CD4-positive, alpha-beta T cell (primary cell): ENCODE measurements at regions not wholly inside any gene's neighbourhood (a gene's known extent, or its start where the extent isn't known, plus 50 kb on each side); places are given as distances from the start of the nearest gene placed in this dataset.

ENCODE experiments used
- ATAC-seq: fragments of 200-7000 bp; cut with Tn5 transposase; one replicate; pipeline ENCODE4 v1.10.0; 2022; ENCODE audit warnings: mild to moderate bottlenecking; ENCODE audit not compliant: poor library complexity
- CTCF ChIA-PET: fragments of 350-600 bp; sonication (Branson Sonifier 250); formaldehyde crosslinking; loops from one replicate; lab custom pipeline; 2021; ENCODE audit warnings: antibody characterized with exemption, inconsistent platforms; lab: Charles Lee
- POLR2A ChIA-PET: fragments of 350-600 bp; sonication (Branson Sonifier 250); formaldehyde crosslinking; loops from one replicate; lab custom pipeline; 2021; ENCODE audit warnings: antibody characterized with exemption, inconsistent platforms; lab: Charles Lee
- DNase-seq, 14 experiments: peaks; one replicate each; pipeline ENCODE4 v3.0.0-alpha.2; 2013 to 2020; ENCODE audit warnings: mixed read lengths in 2 of 14
- H3K27ac ChIP-seq, 2 donors: one replicate each; pipeline versions ENCODE4 v1.5.1 to v1.7.0; 2013; ENCODE audit warnings: low read length in 2 of 2, low read depth in 1 of 2, mild to moderate bottlenecking in 1 of 2
- H3K27me3 ChIP-seq, 2 experiments: 1 replicate in 1 of 2; 2 replicates in 1 of 2; pipeline versions ENCODE4 v1.6.1 to v1.7.0; 2013; ENCODE audit warnings: low read length in 2 of 2, control low read depth in 1 of 2, mild to moderate bottlenecking in 1 of 2, moderate library complexity in 1 of 2; ENCODE audit not compliant: insufficient read depth in 2 of 2, control insufficient read depth in 1 of 2
- H3K36me3 ChIP-seq: one replicate; pipeline ENCODE4 v1.6.1; 2013; ENCODE audit warnings: low read length, control low read depth; ENCODE audit not compliant: insufficient read depth
- H3K4me1 ChIP-seq: one replicate; pipeline ENCODE4 v1.6.1; 2013; ENCODE audit warnings: low read length, control low read depth; ENCODE audit not compliant: insufficient read depth
- H3K4me3 ChIP-seq: one replicate; pipeline ENCODE4 v1.5.1; 2013; ENCODE audit warnings: mild to moderate bottlenecking, low read length, moderate library complexity
- H3K9me3 ChIP-seq, 2 experiments: 1 replicate in 1 of 2; 2 replicates in 1 of 2; pipeline versions ENCODE4 v1.6.1 to v1.7.0; 2013; ENCODE audit warnings: low read length in 2 of 2, mild to moderate bottlenecking in 2 of 2, control low read depth in 1 of 2, moderate library complexity in 1 of 2; ENCODE audit not compliant: control insufficient read depth in 1 of 2, insufficient read depth in 1 of 2
- H3K27ac Mint-ChIP-seq: one replicate; pipeline ENCODE4 v1.8.0; 2020; ENCODE audit warnings: mixed read lengths
- H3K27me3 Mint-ChIP-seq: one replicate; pipeline ENCODE4 v1.8.0; 2021; ENCODE audit warnings: mixed read lengths
- H3K36me3 Mint-ChIP-seq: one replicate; pipeline ENCODE4 v1.8.0; 2021; ENCODE audit warnings: low read depth, mixed read lengths
- H3K4me1 Mint-ChIP-seq: one replicate; pipeline ENCODE4 v1.8.0; 2021; ENCODE audit warnings: low read depth, mixed read lengths
- H3K4me3 Mint-ChIP-seq: one replicate; pipeline ENCODE4 v1.8.0; 2020; ENCODE audit warnings: mild to moderate bottlenecking, mixed read lengths
- H3K9me3 Mint-ChIP-seq: one replicate; pipeline ENCODE4 v1.8.0; 2020; ENCODE audit warnings: mixed read lengths
- CTCF ChIP-seq: fragments of 200-600 bp; IDR thresholded peaks from one replicate; pipeline ENCODE4 v1.8.0; 2022; ENCODE audit warnings: antibody characterized with exemption, mild to moderate bottlenecking
- intact Hi-C, 2 experiments: fragments of 100-400 bp; cut with DNase I in 1 of 2; cut with micrococcal nuclease in 1 of 2; formaldehyde crosslinking; loops; one replicate each; pipeline versions ENCODE4 v1.15.1 to v1.9.0; 2023 to 2025; cut with DNase I, micrococcal nuclease

- CTCF ChIA-PET = no interaction called here
- ATAC-seq (no peak), DNase-seq (no peak)
- no peaks in the 10 kb centered on the region for H3K36me3 ChIP-seq
- no peaks in the 10 kb centered on the region for H3K27me3 ChIP-seq
- POLR2A ChIA-PET = no interaction called here
- H3K27ac ChIP-seq = no peak overlapping the region
- Mint-ChIP-seq H3K27me3 (peaks cover 4% of the 10 kb centered on the region), H3K36me3 (no peaks in the 10 kb centered on the region), H3K9me3 (no peaks in the 10 kb centered on the region), H3K27ac (no peak overlapping the region), H3K4me3 (no peak overlapping the region), H3K4me1 (no peaks in the 10 kb centered on the region)
- H3K9me3 ChIP-seq = no peaks in the 10 kb centered on the region
- intact Hi-C loops = no loop called here
- no peak overlapping the region for H3K4me3 ChIP-seq
- no peaks in the 10 kb centered on the region for H3K4me1 ChIP-seq
- TF ChIP-seq CTCF = no peak
Measured at GRCh38 chr15:70158309-70159000, 60.7 kb upstream of the TLE3 start.

- Mint-ChIP-seq H3K36me3 (no peaks in the 10 kb centered on the region), H3K27me3 (peaks cover 4% of the 10 kb centered on the region), H3K4me3 (no peak overlapping the region), H3K27ac (no peak overlapping the region), H3K9me3 (no peaks in the 10 kb centered on the region), H3K4me1 (no peaks in the 10 kb centered on the region)
- DNase-seq = no peak
- H3K4me1 ChIP-seq = no peaks in the 10 kb centered on the region
- H3K27ac ChIP-seq = no peak overlapping the region
- no peaks in the 10 kb centered on the region for H3K9me3 ChIP-seq
- no peak for ATAC-seq
- ChIA-PET POLR2A (interaction anchor here (0.6 kb wide), 1 partner anchor 296 kb away, joined by 4 read pairs; no protein-coding TSS in a partner anchor), CTCF (no interaction called here)
- intact Hi-C loops = no loop called here
- no peak for TF ChIP-seq CTCF
- no peaks in the 10 kb centered on the region for H3K27me3 ChIP-seq
- no peak overlapping the region for H3K4me3 ChIP-seq
- H3K36me3 ChIP-seq = no peaks in the 10 kb centered on the region
Measured at GRCh38 chr15:70156671-70157271, 59.1 kb upstream of the TLE3 start.

- H3K27me3 ChIP-seq = no peaks in the 10 kb centered on the region
- no peak overlapping the region for H3K27ac ChIP-seq
- POLR2A ChIA-PET = no interaction called here
- CTCF ChIA-PET = no interaction called here
- Mint-ChIP-seq H3K9me3 (no peaks in the 10 kb centered on the region), H3K36me3 (no peaks in the 10 kb centered on the region), H3K27ac (no peak overlapping the region), H3K4me1 (no peaks in the 10 kb centered on the region), H3K4me3 (no peak overlapping the region), H3K27me3 (peaks cover 4% of the 10 kb centered on the region)
- DNase-seq (no peak), ATAC-seq (no peak)
- H3K36me3 ChIP-seq = no peaks in the 10 kb centered on the region
- H3K4me1 ChIP-seq = no peaks in the 10 kb centered on the region
- TF ChIP-seq CTCF = no peak
- no peaks in the 10 kb centered on the region for H3K9me3 ChIP-seq
- no peak overlapping the region for H3K4me3 ChIP-seq
- intact Hi-C loops = loop anchor here in 1 of 2 experiments (5.0 kb wide), 2 partner anchors 578 to 678 kb away; no protein-coding TSS in a partner anchor
Measured at GRCh38 chr15:70154718-70155347, 57.1 kb upstream of the TLE3 start.
